ENCODE measurements at regions not wholly inside any gene's neighbourhood (a gene's known extent, or its start where the extent isn't known, plus 50 kb on each side); places are given as distances from the start of the nearest gene placed in this dataset.

GRCh38 chr9:31377358-31377757 lies 1007.1 kb upstream of the ACO1 start (continued):
- no peak for TF ChIP-seq MGA (IDR thresholded peaks at IDR 0.05)
- no peak for TF ChIP-seq ZFPM2 (CRISPR knock-in tag; IDR thresholded peaks at IDR 0.05)

All from K562 (cell line).